DOHH2 (cell line): ENCODE measurements at regions not wholly inside any gene's neighbourhood (a gene's known extent, or its start where the extent isn't known, plus 50 kb on each side); places are given as distances from the start of the nearest gene placed in this dataset.

ENCODE experiments used
- CTCF ChIP-seq: fragments of 200-600 bp; sonication (generic); IDR thresholded peaks from one replicate; pipeline ENCODE4 v1.5.1; 2014; ENCODE audit warnings: antibody characterized with exemption, mild to moderate bottlenecking, low read depth, low read length; ENCODE audit not compliant: poor library complexity, severe bottlenecking
- EZH2phosphoT487 ChIP-seq: fragments of 200-600 bp; sonication (generic); IDR thresholded peaks from 2 replicates; pipeline ENCODE4 v1.6.1; 2017; ENCODE audit warnings: borderline replicate concordance, mild to moderate bottlenecking, antibody characterized with exemption, low read length, moderate library complexity, mixed read lengths

GRCh38 chr2:41483982-41484857 is 563.6 kb upstream of the PKDCC start:
- TF ChIP-seq CTCF, result no peak
- TF ChIP-seq EZH2phosphoT487, result no peak
